GM18873 (cell line): ENCODE measurements at regions not wholly inside any gene's neighbourhood (a gene's known extent, or its start where the extent isn't known, plus 50 kb on each side); places are given as distances from the start of the nearest gene placed in this dataset.

Experiments
- ATAC-seq: cut with Tn5 transposase; IDR thresholded peaks from one replicate; pipeline ENCODE4 v1.9.1; 2021; ENCODE audit warnings: mild to moderate bottlenecking, moderate library complexity, moderate number of reproducible peaks; ENCODE audit not compliant: unreplicated experiment, low FRiP score

- no peak for ATAC-seq
Measured at GRCh38 chr5:125150041-125150669, 403.7 kb upstream of the ZNF608 start.

GRCh38 chr5:125151150-125151900, 404.9 kb upstream of the ZNF608 start:
- no peak for ATAC-seq

- peak; percentile 71 for ATAC-seq
Measured at GRCh38 chr5:125152044-125152443, 405.6 kb upstream of the ZNF608 start.

- ATAC-seq: no peak
Measured at GRCh38 chr5:125152461-125153189, 406.2 kb upstream of the ZNF608 start.

- no peak for ATAC-seq
Measured at GRCh38 chr5:125153231-125153630, 406.8 kb upstream of the ZNF608 start.

- no peak for ATAC-seq
Measured at GRCh38 chr5:125154301-125155110, 408.1 kb upstream of the ZNF608 start.

GRCh38 chr5:125160787-125161502, 414.5 kb upstream of the ZNF608 start:
- no peak for ATAC-seq

GRCh38 chr5:125162714-125163113, 416.3 kb upstream of the ZNF608 start:
- no peak for ATAC-seq

GRCh38 chr5:125169396-125169795, 423.0 kb upstream of the ZNF608 start:
- ATAC-seq: no peak

- ATAC-seq: no peak
Measured at GRCh38 chr5:125171641-125172040, 425.2 kb upstream of the ZNF608 start.

GRCh38 chr5:125175348-125176004, 429.0 kb upstream of the ZNF608 start:
- ATAC-seq: no peak

GRCh38 chr5:125176005-125176390, 429.6 kb upstream of the ZNF608 start:
- no peak for ATAC-seq

- ATAC-seq: no peak
Measured at GRCh38 chr5:125177340-125177739, 430.9 kb upstream of the ZNF608 start.

GRCh38 chr5:125179612-125180011, 433.2 kb upstream of the ZNF608 start:
- ATAC-seq: no peak

- no peak for ATAC-seq
Measured at GRCh38 chr5:125180231-125180829, 433.9 kb upstream of the ZNF608 start.

GRCh38 chr5:125181159-125181558, 434.7 kb upstream of the ZNF608 start:
- no peak for ATAC-seq

- ATAC-seq: no peak
Measured at GRCh38 chr5:125181955-125182354, 435.5 kb upstream of the ZNF608 start.

- ATAC-seq: no peak
Measured at GRCh38 chr5:125185740-125186139, 439.3 kb upstream of the ZNF608 start.

GRCh38 chr5:125186911-125187375, 440.5 kb upstream of the ZNF608 start:
- no peak for ATAC-seq
